CD4-positive, alpha-beta T cell (primary cell): ENCODE measurements at regions not wholly inside any gene's neighbourhood (a gene's known extent, or its start where the extent isn't known, plus 50 kb on each side); places are given as distances from the start of the nearest gene placed in this dataset.

Experiments
- ATAC-seq: fragments of 200-7000 bp; cut with Tn5 transposase; one replicate; pipeline ENCODE4 v1.10.0; 2022; ENCODE audit warnings: mild to moderate bottlenecking; ENCODE audit not compliant: poor library complexity
- CTCF ChIA-PET: fragments of 350-600 bp; sonication (Branson Sonifier 250); formaldehyde crosslinking; loops from one replicate; lab custom pipeline; 2021; ENCODE audit warnings: antibody characterized with exemption, inconsistent platforms; lab: Charles Lee
- POLR2A ChIA-PET: fragments of 350-600 bp; sonication (Branson Sonifier 250); formaldehyde crosslinking; loops from one replicate; lab custom pipeline; 2021; ENCODE audit warnings: antibody characterized with exemption, inconsistent platforms; lab: Charles Lee
- DNase-seq, 14 experiments: peaks; one replicate each; pipeline ENCODE4 v3.0.0-alpha.2; 2013 to 2020; ENCODE audit warnings: mixed read lengths in 2 of 14
- H3K27ac ChIP-seq, 2 donors: one replicate each; pipeline versions ENCODE4 v1.5.1 to v1.7.0; 2013; ENCODE audit warnings: low read length in 2 of 2, low read depth in 1 of 2, mild to moderate bottlenecking in 1 of 2
- H3K27me3 ChIP-seq, 2 experiments: 1 replicate in 1 of 2; 2 replicates in 1 of 2; pipeline versions ENCODE4 v1.6.1 to v1.7.0; 2013; ENCODE audit warnings: low read length in 2 of 2, control low read depth in 1 of 2, mild to moderate bottlenecking in 1 of 2, moderate library complexity in 1 of 2; ENCODE audit not compliant: insufficient read depth in 2 of 2, control insufficient read depth in 1 of 2
- H3K36me3 ChIP-seq: one replicate; pipeline ENCODE4 v1.6.1; 2013; ENCODE audit warnings: low read length, control low read depth; ENCODE audit not compliant: insufficient read depth
- H3K4me1 ChIP-seq: one replicate; pipeline ENCODE4 v1.6.1; 2013; ENCODE audit warnings: low read length, control low read depth; ENCODE audit not compliant: insufficient read depth
- H3K4me3 ChIP-seq: one replicate; pipeline ENCODE4 v1.5.1; 2013; ENCODE audit warnings: mild to moderate bottlenecking, low read length, moderate library complexity
- H3K9me3 ChIP-seq, 2 experiments: 1 replicate in 1 of 2; 2 replicates in 1 of 2; pipeline versions ENCODE4 v1.6.1 to v1.7.0; 2013; ENCODE audit warnings: low read length in 2 of 2, mild to moderate bottlenecking in 2 of 2, control low read depth in 1 of 2, moderate library complexity in 1 of 2; ENCODE audit not compliant: control insufficient read depth in 1 of 2, insufficient read depth in 1 of 2
- H3K27ac Mint-ChIP-seq: one replicate; pipeline ENCODE4 v1.8.0; 2020; ENCODE audit warnings: mixed read lengths
- H3K27me3 Mint-ChIP-seq: one replicate; pipeline ENCODE4 v1.8.0; 2021; ENCODE audit warnings: mixed read lengths
- H3K36me3 Mint-ChIP-seq: one replicate; pipeline ENCODE4 v1.8.0; 2021; ENCODE audit warnings: low read depth, mixed read lengths
- H3K4me1 Mint-ChIP-seq: one replicate; pipeline ENCODE4 v1.8.0; 2021; ENCODE audit warnings: low read depth, mixed read lengths
- H3K4me3 Mint-ChIP-seq: one replicate; pipeline ENCODE4 v1.8.0; 2020; ENCODE audit warnings: mild to moderate bottlenecking, mixed read lengths
- H3K9me3 Mint-ChIP-seq: one replicate; pipeline ENCODE4 v1.8.0; 2020; ENCODE audit warnings: mixed read lengths
- intact Hi-C, 2 experiments: fragments of 100-400 bp; cut with DNase I in 1 of 2; cut with micrococcal nuclease in 1 of 2; formaldehyde crosslinking; loops; one replicate each; pipeline versions ENCODE4 v1.15.1 to v1.9.0; 2023 to 2025; cut with DNase I, micrococcal nuclease
- TF ChIP-seq, protein P1 (sequence below): fragments of 200-600 bp; IDR thresholded peaks from one replicate; pipeline ENCODE4 v1.8.0; 2022; ENCODE audit warnings: antibody characterized with exemption, mild to moderate bottlenecking

- intact Hi-C loops, result no loop called here
- no peaks in the 10 kb centered on the region for H3K9me3 Mint-ChIP-seq
These were observed 156.0 kb downstream of the EDEM1 start for GRCh38 chr3:5343459-5343858.

GRCh38 chr3:5344707-5345106 lies 157.2 kb downstream of the EDEM1 start:
- H3K9me3 Mint-ChIP-seq, result no peaks in the 10 kb centered on the region
- peaks cover 13% of the 10 kb centered on the region for H3K27me3 Mint-ChIP-seq
- ATAC-seq (no peak), DNase-seq (no peak)
- intact Hi-C loops, result no loop called here
- ChIA-PET CTCF (no interaction called here), POLR2A (no interaction called here)
- Histone ChIP-seq H3K9me3 (no peaks in the 10 kb centered on the region), H3K27ac (no peak overlapping the region), H3K27me3 (no peaks in the 10 kb centered on the region), H3K4me3 (no peak overlapping the region), H3K36me3 (no peaks in the 10 kb centered on the region), H3K4me1 (no peaks in the 10 kb centered on the region)
- TF ChIP-seq, protein P1, sequence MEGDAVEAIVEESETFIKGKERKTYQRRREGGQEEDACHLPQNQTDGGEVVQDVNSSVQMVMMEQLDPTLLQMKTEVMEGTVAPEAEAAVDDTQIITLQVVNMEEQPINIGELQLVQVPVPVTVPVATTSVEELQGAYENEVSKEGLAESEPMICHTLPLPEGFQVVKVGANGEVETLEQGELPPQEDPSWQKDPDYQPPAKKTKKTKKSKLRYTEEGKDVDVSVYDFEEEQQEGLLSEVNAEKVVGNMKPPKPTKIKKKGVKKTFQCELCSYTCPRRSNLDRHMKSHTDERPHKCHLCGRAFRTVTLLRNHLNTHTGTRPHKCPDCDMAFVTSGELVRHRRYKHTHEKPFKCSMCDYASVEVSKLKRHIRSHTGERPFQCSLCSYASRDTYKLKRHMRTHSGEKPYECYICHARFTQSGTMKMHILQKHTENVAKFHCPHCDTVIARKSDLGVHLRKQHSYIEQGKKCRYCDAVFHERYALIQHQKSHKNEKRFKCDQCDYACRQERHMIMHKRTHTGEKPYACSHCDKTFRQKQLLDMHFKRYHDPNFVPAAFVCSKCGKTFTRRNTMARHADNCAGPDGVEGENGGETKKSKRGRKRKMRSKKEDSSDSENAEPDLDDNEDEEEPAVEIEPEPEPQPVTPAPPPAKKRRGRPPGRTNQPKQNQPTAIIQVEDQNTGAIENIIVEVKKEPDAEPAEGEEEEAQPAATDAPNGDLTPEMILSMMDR, result no peak
- no peaks in the 10 kb centered on the region for H3K36me3 Mint-ChIP-seq
- H3K27ac Mint-ChIP-seq, result no peak overlapping the region
- H3K4me1 Mint-ChIP-seq, result no peaks in the 10 kb centered on the region
- H3K4me3 Mint-ChIP-seq, result no peak overlapping the region

More at GRCh38 chr3:5343459-5343858, 156.0 kb downstream of the EDEM1 start:
- Histone ChIP-seq H3K27me3 (no peaks in the 10 kb centered on the region), H3K27ac (no peak overlapping the region), H3K4me1 (no peaks in the 10 kb centered on the region), H3K4me3 (no peak overlapping the region), H3K9me3 (no peaks in the 10 kb centered on the region), H3K36me3 (no peaks in the 10 kb centered on the region)
- H3K4me3 Mint-ChIP-seq, result no peak overlapping the region
- DNase-seq, result no peak
- peaks cover 4% of the 10 kb centered on the region for H3K27me3 Mint-ChIP-seq
- no peaks in the 10 kb centered on the region for H3K4me1 Mint-ChIP-seq
- H3K27ac Mint-ChIP-seq, result no peak overlapping the region
- ATAC-seq, result no peak
- ChIA-PET POLR2A (no interaction called here), CTCF (no interaction called here)
- TF ChIP-seq, protein P1, result no peak
- H3K36me3 Mint-ChIP-seq, result no peaks in the 10 kb centered on the region

DNA sequence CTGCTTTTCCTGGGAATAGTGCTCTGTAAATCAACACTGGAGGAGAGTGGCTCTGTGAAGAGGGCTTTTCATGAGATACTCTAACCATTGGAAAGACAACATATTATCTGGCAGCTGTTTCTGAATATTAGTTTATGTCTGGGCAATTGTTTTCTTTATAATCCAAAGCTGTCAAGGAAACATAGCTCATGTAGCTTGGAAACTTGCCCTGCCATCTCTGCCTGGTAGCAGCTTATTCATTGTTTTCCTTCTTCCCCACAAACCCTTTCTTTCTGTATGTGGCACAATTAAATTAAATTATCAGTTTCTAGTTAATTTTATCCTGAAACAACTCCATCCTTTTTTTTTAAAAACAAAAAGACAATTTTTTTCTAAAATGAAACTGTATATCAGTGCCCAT lies 160.0 kb downstream of the EDEM1 start:
- Histone ChIP-seq H3K27ac (no peak overlapping the region), H3K27me3 (no peaks in the 10 kb centered on the region), H3K4me3 (no peak overlapping the region), H3K4me1 (no peaks in the 10 kb centered on the region), H3K9me3 (no peaks in the 10 kb centered on the region), H3K36me3 (no peaks in the 10 kb centered on the region)
- Mint-ChIP-seq H3K27me3 (peaks cover 15% of the 10 kb centered on the region), H3K36me3 (no peaks in the 10 kb centered on the region), H3K9me3 (no peaks in the 10 kb centered on the region), H3K4me1 (no peaks in the 10 kb centered on the region), H3K27ac (no peak overlapping the region), H3K4me3 (no peak overlapping the region)
- ATAC-seq (no peak), DNase-seq (no peak)
- intact Hi-C loops, result no loop called here
- ChIA-PET POLR2A (no interaction called here), CTCF (interaction anchor here (1.8 kb wide), 1 partner anchor 9 kb away, joined by 4 read pairs; no protein-coding TSS in a partner anchor)
- TF ChIP-seq, protein P1, result no peak
